ENCODE measurements at regions not wholly inside any gene's neighbourhood (a gene's known extent, or its start where the extent isn't known, plus 50 kb on each side); places are given as distances from the start of the nearest gene placed in this dataset.

GRCh38 chr21:22096314-22096713 lies 1098.1 kb downstream of the NCAM2 start:
- TF ChIP-seq CTCF (IDR thresholded peaks at IDR 0.05; ENCODE audit: control insufficient read depth, insufficient read depth, low read depth, low read length, missing control alignments), result no peak
- DNase-seq (ENCODE audit: low read depth), result no peak
- no peak overlapping the region for H3K4me3 ChIP-seq (ENCODE audit: control insufficient read depth, low read depth, low read length)

- no peak for TF ChIP-seq CTCF (IDR thresholded peaks at IDR 0.05; ENCODE audit: control insufficient read depth, insufficient read depth, low read depth, low read length, missing control alignments)
- no peak for DNase-seq (ENCODE audit: low read depth)
- H3K4me3 ChIP-seq (ENCODE audit: control insufficient read depth, low read depth, low read length), result no peak overlapping the region
Measured at GRCh38 chr21:22106720-22107410, 1108.7 kb downstream of the NCAM2 start.

GRCh38 chr21:22115746-22116145 lies 1117.5 kb downstream of the NCAM2 start:
- no peak for DNase-seq (ENCODE audit: low read depth)
- no peak for TF ChIP-seq CTCF (IDR thresholded peaks at IDR 0.05; ENCODE audit: control insufficient read depth, insufficient read depth, low read depth, low read length, missing control alignments)
- H3K4me3 ChIP-seq (ENCODE audit: control insufficient read depth, low read depth, low read length), result no peak overlapping the region

GRCh38 chr21:22120616-22121266 lies 1122.5 kb downstream of the NCAM2 start:
- DNase-seq (ENCODE audit: low read depth), result no peak
- H3K4me3 ChIP-seq (ENCODE audit: control insufficient read depth, low read depth, low read length), result no peak overlapping the region
- peak; percentile 7 for TF ChIP-seq CTCF (IDR thresholded peaks at IDR 0.05; ENCODE audit: control insufficient read depth, insufficient read depth, low read depth, low read length, missing control alignments)

GRCh38 chr21:22125581-22125980 lies 1127.4 kb downstream of the NCAM2 start:
- no peak for TF ChIP-seq CTCF (IDR thresholded peaks at IDR 0.05; ENCODE audit: control insufficient read depth, insufficient read depth, low read depth, low read length, missing control alignments)
- no peak overlapping the region for H3K4me3 ChIP-seq (ENCODE audit: control insufficient read depth, low read depth, low read length)
- no peak for DNase-seq (ENCODE audit: low read depth)

- DNase-seq (ENCODE audit: low read depth), result no peak
- H3K4me3 ChIP-seq (ENCODE audit: control insufficient read depth, low read depth, low read length), result no peak overlapping the region
- TF ChIP-seq CTCF (IDR thresholded peaks at IDR 0.05; ENCODE audit: control insufficient read depth, insufficient read depth, low read depth, low read length, missing control alignments), result no peak
Measured at GRCh38 chr21:22128671-22129070, 1130.5 kb downstream of the NCAM2 start.
